HepG2 (cell line): ENCODE measurements at regions not wholly inside any gene's neighbourhood (a gene's known extent, or its start where the extent isn't known, plus 50 kb on each side); places are given as distances from the start of the nearest gene placed in this dataset.

Experiments used
- CHD2 ChIP-seq: IDR thresholded peaks from 2 replicates; pipeline ENCODE4 v1.6.1; 2011; ENCODE audit warnings: low read depth, low read length, improper control_type of control experiment
- HOXD1 ChIP-seq: sonication (generic); formaldehyde crosslinking; IDR thresholded peaks from 2 replicates; pipeline ENCODE4 v1.5.0; 2020; ENCODE audit warnings: missing genetic modification reagents
- JUNB ChIP-seq: sonication (generic); formaldehyde crosslinking; IDR thresholded peaks from 2 replicates; pipeline ENCODE4 v1.8.0; 2022; ENCODE audit warnings: missing genetic modification reagents, mild to moderate bottlenecking, borderline replicate concordance
- NFIC ChIP-seq: IDR thresholded peaks from 2 replicates; pipeline ENCODE4 v1.6.1; 2012; ENCODE audit warnings: mild to moderate bottlenecking, low read length, inconsistent platforms
- RFX5 ChIP-seq: IDR thresholded peaks from 2 replicates; pipeline ENCODE4 v1.6.1; 2011; ENCODE audit warnings: low read depth, low read length, improper control_type of control experiment
- SMC3 ChIP-seq: IDR thresholded peaks from 2 replicates; pipeline ENCODE4 v1.6.1; 2011; ENCODE audit warnings: low read length, improper control_type of control experiment
- ZNF510 ChIP-seq: sonication (generic); formaldehyde crosslinking; IDR thresholded peaks from 2 replicates; pipeline ENCODE4 v1.4.0; 2020; ENCODE audit warnings: low read depth, mild to moderate bottlenecking, missing genetic modification reagents
- ZNF577 ChIP-seq: sonication (generic); formaldehyde crosslinking; IDR thresholded peaks from 2 replicates; pipeline ENCODE4 v1.4.0; 2020; ENCODE audit warnings: mild to moderate bottlenecking, low read depth, missing genetic modification reagents, borderline replicate concordance
- TF ChIP-seq, protein P1 (sequence below): sonication (generic); formaldehyde crosslinking; IDR thresholded peaks from 2 replicates; pipeline ENCODE4 v1.5.0; 2020; ENCODE audit warnings: mild to moderate bottlenecking, missing genetic modification reagents, moderate library complexity

DNA sequence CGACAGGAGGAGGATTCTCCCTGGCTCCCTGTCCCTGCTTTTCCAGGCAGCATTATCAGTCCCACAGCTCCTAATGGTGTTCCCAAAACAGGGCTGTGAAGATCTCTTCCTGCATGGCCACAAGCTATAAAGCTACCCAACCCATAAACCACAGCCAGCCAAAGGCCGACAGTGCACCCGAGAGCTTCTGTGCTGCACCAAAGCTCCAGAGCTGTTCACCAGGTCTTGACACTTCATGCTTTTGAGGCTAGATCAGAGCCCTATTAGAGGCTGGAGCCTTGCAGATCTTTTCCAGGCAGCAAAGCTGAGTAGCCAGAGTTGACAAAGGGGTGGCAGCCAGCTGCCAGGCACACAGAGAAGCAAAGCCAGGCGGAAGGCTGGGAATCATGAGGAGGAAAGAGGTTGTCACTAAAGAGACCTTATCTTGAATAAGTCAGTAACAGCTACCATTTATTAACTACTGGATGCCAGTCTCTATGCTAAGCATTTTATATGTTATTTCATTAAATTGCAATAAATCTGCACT lies 180.4 kb downstream of the KATNAL1 start:
- TF ChIP-seq NFIC = no peak
- TF ChIP-seq, protein P1, sequence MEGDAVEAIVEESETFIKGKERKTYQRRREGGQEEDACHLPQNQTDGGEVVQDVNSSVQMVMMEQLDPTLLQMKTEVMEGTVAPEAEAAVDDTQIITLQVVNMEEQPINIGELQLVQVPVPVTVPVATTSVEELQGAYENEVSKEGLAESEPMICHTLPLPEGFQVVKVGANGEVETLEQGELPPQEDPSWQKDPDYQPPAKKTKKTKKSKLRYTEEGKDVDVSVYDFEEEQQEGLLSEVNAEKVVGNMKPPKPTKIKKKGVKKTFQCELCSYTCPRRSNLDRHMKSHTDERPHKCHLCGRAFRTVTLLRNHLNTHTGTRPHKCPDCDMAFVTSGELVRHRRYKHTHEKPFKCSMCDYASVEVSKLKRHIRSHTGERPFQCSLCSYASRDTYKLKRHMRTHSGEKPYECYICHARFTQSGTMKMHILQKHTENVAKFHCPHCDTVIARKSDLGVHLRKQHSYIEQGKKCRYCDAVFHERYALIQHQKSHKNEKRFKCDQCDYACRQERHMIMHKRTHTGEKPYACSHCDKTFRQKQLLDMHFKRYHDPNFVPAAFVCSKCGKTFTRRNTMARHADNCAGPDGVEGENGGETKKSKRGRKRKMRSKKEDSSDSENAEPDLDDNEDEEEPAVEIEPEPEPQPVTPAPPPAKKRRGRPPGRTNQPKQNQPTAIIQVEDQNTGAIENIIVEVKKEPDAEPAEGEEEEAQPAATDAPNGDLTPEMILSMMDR (CRISPR knock-in tag) = no peak
- no peak for TF ChIP-seq SMC3
- TF ChIP-seq CHD2 = no peak
- TF ChIP-seq ZNF510 (CRISPR knock-in tag) = no peak
- TF ChIP-seq HOXD1 (CRISPR knock-in tag) = no peak
- TF ChIP-seq JUNB = no peak
- no peak for TF ChIP-seq ZNF577
- no peak for TF ChIP-seq RFX5
